Caco-2 (cell line): ENCODE measurements at regions not wholly inside any gene's neighbourhood (a gene's known extent, or its start where the extent isn't known, plus 50 kb on each side); places are given as distances from the start of the nearest gene placed in this dataset.

Experiments
- BruUV-seq: library from RNA; stranded (reverse); fragments of 400-500 nt; replicated peaks from 2 replicates; lab custom pipeline; 2021; lab: Mats Ljungman, UMichigan
- CTCF ChIA-PET: fragments of 300-600 bp; sonication (Branson Sonifier 250); formaldehyde crosslinking; loops from one replicate; lab custom pipeline; 2022; ENCODE audit warnings: antibody characterized with exemption; lab: Charles Lee
- POLR2A ChIA-PET: fragments of 300-600 bp; sonication (Branson Sonifier 250); formaldehyde crosslinking; loops from one replicate; lab custom pipeline; 2022; ENCODE audit warnings: antibody characterized with exemption; lab: Charles Lee
- DNase-seq, 2 experiments: peaks; one replicate each; pipeline versions ENCODE4 v3.0.0 to v3.0.0-alpha.2; 2020 to 2022
- H3K27me3 ChIP-seq: replicated peaks from 2 replicates; pipeline ENCODE4 v1.6.0; 2011; ENCODE audit warnings: low read length; ENCODE audit not compliant: control insufficient read depth, insufficient read depth
- H3K36me3 ChIP-seq: 2 replicates; pipeline ENCODE4 v1.5.1; 2011; ENCODE audit warnings: low read length; ENCODE audit not compliant: control insufficient read depth, insufficient read depth
- H3K4me1 ChIP-seq: fragments of 250-450 bp; sonication (Bioruptor Pico); 2 replicates; pipeline ENCODE4 v1.5.1; 2020; ENCODE audit warnings: mild to moderate bottlenecking
- H3K4me3 ChIP-seq: 2 replicates; pipeline ENCODE4 v1.5.1; 2011; ENCODE audit warnings: low read depth, mild to moderate bottlenecking, control low read depth, low read length
- H3K9me3 ChIP-seq: fragments of 250-450 bp; sonication (Bioruptor Pico); 2 replicates; pipeline ENCODE4 v1.5.1; 2020; ENCODE audit warnings: mild to moderate bottlenecking, moderate library complexity
- H3K27ac Mint-ChIP-seq: one replicate; pipeline ENCODE4 v1.8.0; 2022; ENCODE audit warnings: mixed read lengths; ENCODE audit not compliant: unreplicated experiment
- H3K27me3 Mint-ChIP-seq: one replicate; pipeline ENCODE4 v1.8.0; 2022; ENCODE audit warnings: mixed read lengths; ENCODE audit not compliant: insufficient read depth, unreplicated experiment
- H3K36me3 Mint-ChIP-seq: one replicate; pipeline ENCODE4 v1.8.0; 2022; ENCODE audit warnings: mild to moderate bottlenecking, mixed read lengths; ENCODE audit not compliant: insufficient read depth, unreplicated experiment
- H3K4me1 Mint-ChIP-seq: one replicate; pipeline ENCODE4 v1.8.0; 2022; ENCODE audit warnings: low read depth, mixed read lengths; ENCODE audit not compliant: unreplicated experiment
- H3K4me3 Mint-ChIP-seq: one replicate; pipeline ENCODE4 v1.8.0; 2022; ENCODE audit warnings: mild to moderate bottlenecking, moderate library complexity, mixed read lengths; ENCODE audit not compliant: unreplicated experiment
- H3K9me3 Mint-ChIP-seq: one replicate; pipeline ENCODE4 v1.8.0; 2022; ENCODE audit warnings: mixed read lengths; ENCODE audit not compliant: unreplicated experiment
- intact Hi-C: fragments of 100-400 bp; cut with micrococcal nuclease; formaldehyde crosslinking; loops from one replicate; pipeline ENCODE4 v1.10.0; 2022; ENCODE audit not compliant: unreplicated experiment
- TF ChIP-seq, protein P1 (sequence below), 2 experiments: fragments of 200-600 bp in 1 of 2; IDR thresholded peaks; 1 replicate in 1 of 2; 2 replicates in 1 of 2; pipeline versions ENCODE4 v1.5.1 to v1.8.0; 2011 to 2022; ENCODE audit warnings: antibody characterized with exemption in 1 of 2, control low read depth in 1 of 2, inconsistent platforms in 1 of 2, low read depth in 1 of 2, low read length in 1 of 2, mild to moderate bottlenecking in 1 of 2, moderate library complexity in 1 of 2; ENCODE audit not compliant: insufficient read depth in 1 of 2, severe bottlenecking in 1 of 2, unreplicated experiment in 1 of 2

DNA sequence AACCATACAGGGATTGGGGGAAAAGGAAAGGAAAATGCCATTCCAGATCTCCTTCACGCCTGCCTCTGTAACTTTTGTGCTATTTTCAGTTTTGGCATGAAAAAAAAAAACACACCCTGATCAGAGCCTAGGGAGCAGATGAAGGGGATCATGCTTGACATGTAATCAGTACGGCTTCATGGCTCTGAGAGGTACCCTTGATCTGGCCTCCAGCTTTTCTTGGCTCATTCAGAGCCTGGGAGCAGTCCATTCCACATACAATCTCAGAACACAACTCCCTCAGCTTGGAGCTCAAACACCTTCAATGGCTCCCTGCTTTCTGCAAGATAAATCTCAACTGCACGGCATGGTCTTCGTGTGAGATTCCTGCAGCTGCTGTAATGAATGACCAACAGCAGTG lies 422.8 kb upstream of the ZMIZ1 start:
- Histone ChIP-seq H3K9me3 (peaks cover 13% of the 10 kb centered on the region), H3K36me3 (no peaks in the 10 kb centered on the region), H3K4me1 (peaks cover 16% of the 10 kb centered on the region), H3K27me3 (no peaks in the 10 kb centered on the region), H3K4me3 (no peak overlapping the region)
- no TSS peak for BruUV-seq
- DNase-seq: no peak
- POLR2A ChIA-PET: interaction anchor here (0.5 kb wide), 1 partner anchor 363 kb away, joined by 3 read pairs; no protein-coding TSS in a partner anchor
- CTCF ChIA-PET: no interaction called here
- TF ChIP-seq, protein P1, sequence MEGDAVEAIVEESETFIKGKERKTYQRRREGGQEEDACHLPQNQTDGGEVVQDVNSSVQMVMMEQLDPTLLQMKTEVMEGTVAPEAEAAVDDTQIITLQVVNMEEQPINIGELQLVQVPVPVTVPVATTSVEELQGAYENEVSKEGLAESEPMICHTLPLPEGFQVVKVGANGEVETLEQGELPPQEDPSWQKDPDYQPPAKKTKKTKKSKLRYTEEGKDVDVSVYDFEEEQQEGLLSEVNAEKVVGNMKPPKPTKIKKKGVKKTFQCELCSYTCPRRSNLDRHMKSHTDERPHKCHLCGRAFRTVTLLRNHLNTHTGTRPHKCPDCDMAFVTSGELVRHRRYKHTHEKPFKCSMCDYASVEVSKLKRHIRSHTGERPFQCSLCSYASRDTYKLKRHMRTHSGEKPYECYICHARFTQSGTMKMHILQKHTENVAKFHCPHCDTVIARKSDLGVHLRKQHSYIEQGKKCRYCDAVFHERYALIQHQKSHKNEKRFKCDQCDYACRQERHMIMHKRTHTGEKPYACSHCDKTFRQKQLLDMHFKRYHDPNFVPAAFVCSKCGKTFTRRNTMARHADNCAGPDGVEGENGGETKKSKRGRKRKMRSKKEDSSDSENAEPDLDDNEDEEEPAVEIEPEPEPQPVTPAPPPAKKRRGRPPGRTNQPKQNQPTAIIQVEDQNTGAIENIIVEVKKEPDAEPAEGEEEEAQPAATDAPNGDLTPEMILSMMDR (IDR thresholded peaks at IDR 0.05; ENCODE audit: insufficient read depth in 1 of 2, low read depth in 1 of 2, low read length in 1 of 2, severe bottlenecking in 1 of 2, unreplicated experiment in 1 of 2): no peak
- Mint-ChIP-seq H3K27ac (peak overlapping the region; percentile 27), H3K36me3 (no peaks in the 10 kb centered on the region), H3K4me3 (no peak overlapping the region), H3K4me1 (peaks cover 10% of the 10 kb centered on the region), H3K9me3 (no peaks in the 10 kb centered on the region), H3K27me3 (no peaks in the 10 kb centered on the region)
- intact Hi-C loops: no loop called here

DNA sequence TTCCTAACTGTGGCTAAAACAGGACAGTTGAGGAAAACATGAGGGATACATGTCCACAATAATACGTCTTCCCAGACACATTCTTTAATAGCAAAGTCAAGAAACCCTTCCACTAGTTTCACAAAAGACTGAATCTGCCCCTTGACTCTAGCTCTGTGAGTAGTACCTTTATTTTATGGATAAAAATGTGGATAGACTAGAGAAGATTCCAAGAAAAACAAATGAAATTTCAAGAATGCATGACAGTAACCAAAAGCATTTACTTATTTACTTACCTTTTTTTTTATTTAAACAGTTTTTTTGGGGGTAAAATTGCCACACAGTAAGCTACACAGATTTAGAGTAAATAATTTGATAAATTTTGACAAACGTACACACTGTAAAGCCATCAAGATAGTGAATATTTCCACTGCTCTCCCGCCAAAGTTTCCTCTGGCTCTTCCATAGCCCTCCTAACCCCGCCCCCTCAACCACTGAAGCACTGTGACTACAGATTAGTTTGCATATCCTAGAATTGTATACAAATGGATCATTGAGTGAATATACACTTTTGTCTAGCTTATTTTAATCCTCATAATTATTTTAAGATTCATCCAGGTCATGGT lies 420.4 kb upstream of the ZMIZ1 start:
- no TSS peak for BruUV-seq
- Histone ChIP-seq H3K27me3 (no peaks in the 10 kb centered on the region), H3K36me3 (no peaks in the 10 kb centered on the region), H3K9me3 (peaks cover 13% of the 10 kb centered on the region), H3K4me3 (no peak overlapping the region), H3K4me1 (peaks cover 16% of the 10 kb centered on the region)
- TF ChIP-seq, protein P1 (IDR thresholded peaks at IDR 0.05; ENCODE audit: insufficient read depth in 1 of 2, low read depth in 1 of 2, low read length in 1 of 2, severe bottlenecking in 1 of 2, unreplicated experiment in 1 of 2): no peak
- Mint-ChIP-seq H3K27ac (peak overlapping the region; percentile 37), H3K4me3 (no peak overlapping the region), H3K9me3 (peaks cover 11% of the 10 kb centered on the region), H3K27me3 (no peaks in the 10 kb centered on the region), H3K4me1 (peaks cover 10% of the 10 kb centered on the region), H3K36me3 (no peaks in the 10 kb centered on the region)
- intact Hi-C loops: loop anchor here (1.0 kb wide), 1 partner anchor 60 kb away; no protein-coding TSS in a partner anchor
- ChIA-PET CTCF (no interaction called here), POLR2A (no interaction called here)
- DNase-seq: peak in 1 of 2 experiments; percentile 29

DNA sequence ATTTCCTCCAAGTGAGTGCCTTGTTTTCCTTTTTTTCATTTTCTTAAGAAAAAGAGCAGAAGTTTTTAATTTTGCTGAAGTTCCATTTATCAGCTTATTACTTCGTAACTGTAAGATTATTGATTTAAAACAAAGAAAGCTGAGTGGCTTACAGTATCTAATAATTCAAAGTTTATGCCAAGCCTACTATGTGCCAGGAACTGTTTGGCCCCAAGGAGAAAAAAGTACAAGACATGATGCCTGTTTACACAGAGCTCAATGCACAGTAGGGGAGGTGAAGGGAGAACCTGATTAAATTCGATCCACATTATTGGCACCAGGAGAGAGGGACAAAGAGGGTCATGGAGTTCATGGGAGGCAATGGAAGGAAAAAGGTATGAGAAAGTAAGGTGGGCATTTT lies 419.3 kb upstream of the ZMIZ1 start:
- no peaks in the 10 kb centered on the region for H3K27me3 Mint-ChIP-seq
- POLR2A ChIA-PET: no interaction called here
- H3K36me3 Mint-ChIP-seq: no peaks in the 10 kb centered on the region
- peaks cover 10% of the 10 kb centered on the region for H3K4me1 Mint-ChIP-seq
- Histone ChIP-seq H3K4me3 (no peak overlapping the region), H3K9me3 (peaks cover 8% of the 10 kb centered on the region), H3K4me1 (peaks cover 16% of the 10 kb centered on the region), H3K27me3 (no peaks in the 10 kb centered on the region), H3K36me3 (no peaks in the 10 kb centered on the region)
- CTCF ChIA-PET: no interaction called here
- intact Hi-C loops: no loop called here
- H3K9me3 Mint-ChIP-seq: peaks cover 17% of the 10 kb centered on the region
- no peak for DNase-seq
- BruUV-seq: no TSS peak
- H3K4me3 Mint-ChIP-seq: no peak overlapping the region
- no peak overlapping the region for H3K27ac Mint-ChIP-seq
- TF ChIP-seq, protein P1 (IDR thresholded peaks at IDR 0.05; ENCODE audit: insufficient read depth in 1 of 2, low read depth in 1 of 2, low read length in 1 of 2, severe bottlenecking in 1 of 2, unreplicated experiment in 1 of 2): no peak
